Stomach (tissue), 8 donors: ENCODE measurements at regions not wholly inside any gene's neighbourhood (a gene's known extent, or its start where the extent isn't known, plus 50 kb on each side); places are given as distances from the start of the nearest gene placed in this dataset.
A peak's percentile ranks its signal among the peaks of the same experiment; 100 is the strongest.

Experiments
- DNase-seq, 2 donors: peaks; one replicate each; pipeline versions ENCODE4 v3.0.0 to v3.0.0-alpha.2; 2013 to 2019
- H3K27ac ChIP-seq, 5 donors: fragments of 200-600 bp in 4 of 5; sonication (generic) in 4 of 5; one replicate each; pipeline ENCODE4 v1.5.1; 2013 to 2019; ENCODE audit warnings: mild to moderate bottlenecking in 1 of 5, moderate library complexity in 1 of 5
- H3K27me3 ChIP-seq, 3 donors: fragments of 200-600 bp; sonication (generic); one replicate each; pipeline ENCODE4 v1.5.1; 2017 to 2019; ENCODE audit warnings: mixed run types in 1 of 3
- H3K36me3 ChIP-seq, 4 donors: fragments of 200-600 bp; sonication (generic); 1 replicate in 3 of 4; 2 replicates in 1 of 4; pipeline ENCODE4 v1.5.1; 2016 to 2019
- H3K4me1 ChIP-seq, 4 donors: fragments of 200-600 bp; sonication (generic); one replicate each; pipeline ENCODE4 v1.5.1; 2016 to 2019
- H3K4me3 ChIP-seq, 4 donors: fragments of 200-600 bp; sonication (generic) in 3 of 4; one replicate each; pipeline ENCODE4 v1.5.1; 2016 to 2019; ENCODE audit warnings: mild to moderate bottlenecking in 1 of 4
- H3K9me3 ChIP-seq, 4 donors: fragments of 200-600 bp; sonication (generic); one replicate each; pipeline ENCODE4 v1.5.1; 2016 to 2019
- EP300 ChIP-seq: sonication (generic); formaldehyde crosslinking; IDR thresholded peaks from one replicate; pipeline ENCODE4 v1.6.1; 2017; ENCODE audit warnings: antibody characterized with exemption
- POLR2A ChIP-seq, 4 donors: fragments of 450-650 bp; IDR thresholded peaks; one replicate each; pipeline ENCODE4 v1.6.1; 2016; ENCODE audit warnings: antibody characterized with exemption in 4 of 4, control low read depth in 2 of 4, mild to moderate bottlenecking in 1 of 4, moderate library complexity in 1 of 4
- POLR2AphosphoS5 ChIP-seq, 3 donors: sonication (generic); formaldehyde crosslinking; IDR thresholded peaks; one replicate each; pipeline ENCODE4 v1.6.1; 2016; ENCODE audit warnings: antibody characterized with exemption in 3 of 3
- WGBS, 5 donors: extraction: QIAGEN DNeasy Blood & Tissue Kit in 3 of 5; methylation state at CpG; one replicate each; pipeline versions ENCODE4 v1.1.5 to v1.1.7; 2013 to 2018; 5-methylcytosine and 5-hydroxymethylcytosine counted together
- intact Hi-C: fragments of 100-400 bp; cut with DNase I; formaldehyde crosslinking; loops from one replicate; pipeline ENCODE4 v1.15.1; 2023; ENCODE audit warnings: low total_unique reads
- TF ChIP-seq, protein P1 (sequence below), 7 experiments: fragments of 450-650 bp in 4 of 7; fragments of 200-600 bp in 3 of 7; sonication (generic) in 3 of 7; IDR thresholded peaks; one replicate each; pipeline ENCODE4 v1.5.1; 2016 to 2019; ENCODE audit warnings: antibody characterized with exemption in 7 of 7, control low read depth in 2 of 7, mild to moderate bottlenecking in 1 of 7
- donor health status: healthy with polysubstance abuse.
- donor health status: Bipolar disorder and iron deficiency.
- donor health status: healthy.

DNA sequence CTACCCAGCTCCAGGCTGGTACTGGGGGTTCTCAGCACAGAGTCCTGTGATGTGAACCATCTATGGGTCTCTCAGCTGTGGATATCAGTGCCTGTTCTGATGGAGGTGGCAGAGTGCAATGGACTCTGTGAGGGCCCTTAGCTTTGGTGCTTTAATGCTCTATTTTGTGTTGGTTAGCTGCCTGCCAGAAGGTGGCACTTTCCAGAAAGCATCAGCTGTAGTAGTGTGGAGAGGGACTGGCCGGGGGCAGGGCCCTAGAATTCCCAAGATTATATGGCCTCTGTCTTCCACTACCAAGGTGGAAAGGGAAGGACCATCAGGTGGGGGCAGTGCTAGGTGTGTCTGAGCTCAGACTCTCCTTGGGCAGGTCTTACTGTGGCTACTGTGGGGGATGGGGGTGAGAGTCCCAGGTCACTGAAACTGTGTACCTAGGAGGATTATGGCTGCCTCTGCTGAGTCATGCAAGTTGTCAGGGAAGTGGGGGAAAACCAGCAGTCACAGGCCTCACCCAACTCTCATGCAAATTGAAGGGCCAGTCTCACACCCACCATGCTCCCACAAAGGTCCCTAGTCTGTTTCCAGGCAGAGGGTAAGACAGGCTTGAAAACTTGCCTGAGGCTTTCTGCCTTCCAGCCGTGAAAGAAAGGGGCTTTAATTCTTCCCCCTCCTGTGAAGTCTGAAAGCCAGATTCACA, 878.1 kb downstream of the C12orf50 start:
- DNase-seq = no peak
- H3K27ac ChIP-seq = peak overlapping the region in 1 of 5 donors; percentile 13
- H3K4me1 ChIP-seq = peaks cover 0 to 4% (median 0%) of the 10 kb centered on the region in 4 donors
- no peaks in the 10 kb centered on the region for H3K36me3 ChIP-seq
- intact Hi-C loops = no loop called here
- 52 to 75% (median 65%) methylated on average over 2 of the region's 2 CpGs for WGBS, 5 donors
- H3K9me3 ChIP-seq = no peaks in the 10 kb centered on the region
- no peak for TF ChIP-seq POLR2AphosphoS5 (IDR thresholded peaks at IDR 0.05)
- TF ChIP-seq POLR2A (IDR thresholded peaks at IDR 0.05) = no peak
- TF ChIP-seq, protein P1, sequence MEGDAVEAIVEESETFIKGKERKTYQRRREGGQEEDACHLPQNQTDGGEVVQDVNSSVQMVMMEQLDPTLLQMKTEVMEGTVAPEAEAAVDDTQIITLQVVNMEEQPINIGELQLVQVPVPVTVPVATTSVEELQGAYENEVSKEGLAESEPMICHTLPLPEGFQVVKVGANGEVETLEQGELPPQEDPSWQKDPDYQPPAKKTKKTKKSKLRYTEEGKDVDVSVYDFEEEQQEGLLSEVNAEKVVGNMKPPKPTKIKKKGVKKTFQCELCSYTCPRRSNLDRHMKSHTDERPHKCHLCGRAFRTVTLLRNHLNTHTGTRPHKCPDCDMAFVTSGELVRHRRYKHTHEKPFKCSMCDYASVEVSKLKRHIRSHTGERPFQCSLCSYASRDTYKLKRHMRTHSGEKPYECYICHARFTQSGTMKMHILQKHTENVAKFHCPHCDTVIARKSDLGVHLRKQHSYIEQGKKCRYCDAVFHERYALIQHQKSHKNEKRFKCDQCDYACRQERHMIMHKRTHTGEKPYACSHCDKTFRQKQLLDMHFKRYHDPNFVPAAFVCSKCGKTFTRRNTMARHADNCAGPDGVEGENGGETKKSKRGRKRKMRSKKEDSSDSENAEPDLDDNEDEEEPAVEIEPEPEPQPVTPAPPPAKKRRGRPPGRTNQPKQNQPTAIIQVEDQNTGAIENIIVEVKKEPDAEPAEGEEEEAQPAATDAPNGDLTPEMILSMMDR (IDR thresholded peaks at IDR 0.05) = no peak
- TF ChIP-seq EP300 = no peak
- H3K4me3 ChIP-seq = no peak overlapping the region
- H3K27me3 ChIP-seq = no peaks in the 10 kb centered on the region

DNA sequence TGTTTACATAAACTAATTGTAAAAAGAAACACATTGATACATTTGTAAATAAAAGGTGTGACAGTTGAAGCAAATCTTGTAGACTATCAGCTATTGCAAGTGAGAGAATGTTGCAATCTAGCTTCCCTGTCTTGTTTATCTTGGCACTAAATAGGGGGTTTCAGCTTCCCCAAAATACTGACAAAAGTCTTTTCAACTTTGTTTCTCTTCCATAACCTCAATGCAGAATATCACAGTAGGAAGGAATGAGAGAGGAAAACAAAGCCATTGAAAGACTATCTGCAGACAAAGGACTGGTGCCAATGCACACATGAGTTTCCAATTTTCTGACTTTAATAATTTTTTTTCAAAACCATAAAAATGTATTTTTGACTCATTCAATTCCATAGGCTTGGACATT, 886.2 kb upstream of the MGAT4C start:
- H3K9me3 ChIP-seq = no peaks in the 10 kb centered on the region
- no peak for TF ChIP-seq POLR2AphosphoS5 (IDR thresholded peaks at IDR 0.05)
- no peak for TF ChIP-seq POLR2A (IDR thresholded peaks at IDR 0.05)
- TF ChIP-seq EP300 = no peak
- TF ChIP-seq, protein P1 (IDR thresholded peaks at IDR 0.05) = no peak
- DNase-seq = no peak
- H3K36me3 ChIP-seq = no peaks in the 10 kb centered on the region
- no peaks in the 10 kb centered on the region for H3K27me3 ChIP-seq
- H3K4me3 ChIP-seq = no peak overlapping the region
- H3K27ac ChIP-seq = no peak overlapping the region
- no peaks in the 10 kb centered on the region for H3K4me1 ChIP-seq
- intact Hi-C loops = no loop called here

DNA sequence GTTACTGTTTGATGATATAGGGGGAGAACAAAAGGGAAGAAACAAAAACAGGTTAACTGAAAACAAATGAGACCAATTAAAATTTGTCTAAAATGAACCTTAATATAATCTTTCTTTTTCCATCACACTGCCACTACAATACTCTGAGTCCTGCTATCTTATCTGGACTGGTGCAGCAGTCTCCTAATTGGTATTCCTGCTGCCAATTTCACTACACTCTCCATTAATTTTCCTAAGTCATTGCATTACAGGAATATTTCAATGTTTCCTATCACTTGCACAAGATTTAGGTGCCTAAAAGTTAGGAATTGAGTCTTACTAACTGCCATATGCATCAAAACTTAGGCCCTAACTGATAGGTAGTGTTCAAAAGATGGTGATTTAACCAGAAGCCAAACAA, 884.9 kb upstream of the MGAT4C start:
- Histone ChIP-seq H3K4me3 (no peak overlapping the region), H3K9me3 (no peaks in the 10 kb centered on the region), H3K4me1 (peaks cover 0 to 8% (median 4%) of the 10 kb centered on the region in 4 donors), H3K27me3 (no peaks in the 10 kb centered on the region), H3K36me3 (no peaks in the 10 kb centered on the region), H3K27ac (no peak overlapping the region)
- no peak for TF ChIP-seq POLR2A (IDR thresholded peaks at IDR 0.05)
- no peak for TF ChIP-seq POLR2AphosphoS5 (IDR thresholded peaks at IDR 0.05)
- TF ChIP-seq, protein P1 (IDR thresholded peaks at IDR 0.05) = no peak
- TF ChIP-seq EP300 = no peak
- intact Hi-C loops = no loop called here
- DNase-seq = no peak

DNA sequence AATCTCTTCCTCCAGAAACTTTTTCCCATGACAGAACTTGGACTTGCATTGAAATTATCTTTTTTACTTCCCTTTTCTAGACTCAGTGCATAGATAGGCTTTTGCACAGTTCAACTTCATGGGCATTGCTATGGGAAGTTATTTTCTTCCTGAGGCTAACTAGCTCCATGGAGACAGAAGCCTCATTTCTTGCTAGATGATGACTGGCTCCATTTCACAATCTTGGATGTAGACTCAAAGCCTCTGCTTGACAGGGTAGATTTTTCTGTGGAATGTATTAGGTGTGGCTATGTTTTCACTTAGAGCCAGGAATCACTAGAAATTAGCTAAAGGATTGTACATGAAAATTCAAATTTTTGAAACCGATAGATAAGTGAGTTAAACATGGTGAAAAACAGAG, 884.1 kb upstream of the MGAT4C start:
- no peaks in the 10 kb centered on the region for H3K36me3 ChIP-seq
- H3K4me3 ChIP-seq = no peak overlapping the region
- TF ChIP-seq EP300 = no peak
- TF ChIP-seq POLR2AphosphoS5 (IDR thresholded peaks at IDR 0.05) = no peak
- TF ChIP-seq, protein P1 (IDR thresholded peaks at IDR 0.05) = no peak
- no peak for TF ChIP-seq POLR2A (IDR thresholded peaks at IDR 0.05)
- H3K4me1 ChIP-seq = peaks cover 0 to 8% (median 4%) of the 10 kb centered on the region in 4 donors
- no peaks in the 10 kb centered on the region for H3K9me3 ChIP-seq
- DNase-seq = peak in 1 of 2 donors; percentile 4
- intact Hi-C loops = no loop called here
- WGBS, 5 donors = 78 to 87% (median 83%) methylated on average over 1 of the region's 1 CpG
- H3K27me3 ChIP-seq = no peaks in the 10 kb centered on the region
- H3K27ac ChIP-seq = no peak overlapping the region
